NCI-H748 treated with DMSO at 0.1 percent for 48 hours (cell line): ENCODE measurements at regions not wholly inside any gene's neighbourhood (a gene's known extent, or its start where the extent isn't known, plus 50 kb on each side); places are given as distances from the start of the nearest gene placed in this dataset.
"Not testable (repeated sequence)": the region's sequence is repeated elsewhere in the genome, so short reads cannot be mapped to it uniquely, and the experiment has no call there.

ENCODE experiments used
- DNase-seq: peaks from one replicate; lab custom pipeline; 2025; lab: John Stamatoyannopoulos, UW

GRCh38 chr6:84635081-84635761 lies 129.2 kb downstream of the TBX18 start:
- no peak for DNase-seq

GRCh38 chr6:84633771-84634170 lies 130.6 kb downstream of the TBX18 start:
- no peak for DNase-seq

GRCh38 chr6:84626527-84626926 lies 137.9 kb downstream of the TBX18 start:
- peak; percentile 5 for DNase-seq

- peak; percentile 16 for DNase-seq
These were observed 138.9 kb downstream of the TBX18 start for GRCh38 chr6:84625506-84625905.

GRCh38 chr6:84623956-84624680 lies 140.3 kb downstream of the TBX18 start:
- DNase-seq, result no peak

- DNase-seq, result no peak
These were observed 145.6 kb downstream of the TBX18 start for GRCh38 chr6:84618836-84619235.

- no peak for DNase-seq
These were observed 146.2 kb downstream of the TBX18 start for GRCh38 chr6:84618046-84618752.

- DNase-seq, result no peak
These were observed 148.4 kb downstream of the TBX18 start for GRCh38 chr6:84615987-84616386.

- no peak for DNase-seq
These were observed 149.1 kb downstream of the TBX18 start for GRCh38 chr6:84615113-84615850.

GRCh38 chr6:84606860-84607259 lies 157.5 kb downstream of the TBX18 start:
- no peak for DNase-seq

- DNase-seq, result no peak
These were observed 159.1 kb downstream of the TBX18 start for GRCh38 chr6:84605298-84605697.

GRCh38 chr6:84601366-84601765 lies 163.0 kb downstream of the TBX18 start:
- no peak for DNase-seq

- DNase-seq, result no peak
These were observed 164.4 kb downstream of the TBX18 start for GRCh38 chr6:84599991-84600390.

- no peak for DNase-seq
These were observed 167.0 kb downstream of the TBX18 start for GRCh38 chr6:84597238-84597875.

- DNase-seq, result no peak
These were observed 167.9 kb downstream of the TBX18 start for GRCh38 chr6:84596488-84596887.

GRCh38 chr6:84588697-84589080 lies 175.7 kb downstream of the TBX18 start:
- DNase-seq, result no peak

GRCh38 chr6:84587994-84588696 lies 176.3 kb downstream of the TBX18 start:
- not testable (repeated sequence) for DNase-seq

- not testable (repeated sequence) for DNase-seq
These were observed 177.0 kb downstream of the TBX18 start for GRCh38 chr6:84587202-84587940.

- no peak for DNase-seq
These were observed 180.6 kb downstream of the TBX18 start for GRCh38 chr6:84583784-84584183.

GRCh38 chr6:84582997-84583396 lies 181.4 kb downstream of the TBX18 start:
- no peak for DNase-seq
